ENCODE measurements at regions not wholly inside any gene's neighbourhood (a gene's known extent, or its start where the extent isn't known, plus 50 kb on each side); places are given as distances from the start of the nearest gene placed in this dataset.

DNA sequence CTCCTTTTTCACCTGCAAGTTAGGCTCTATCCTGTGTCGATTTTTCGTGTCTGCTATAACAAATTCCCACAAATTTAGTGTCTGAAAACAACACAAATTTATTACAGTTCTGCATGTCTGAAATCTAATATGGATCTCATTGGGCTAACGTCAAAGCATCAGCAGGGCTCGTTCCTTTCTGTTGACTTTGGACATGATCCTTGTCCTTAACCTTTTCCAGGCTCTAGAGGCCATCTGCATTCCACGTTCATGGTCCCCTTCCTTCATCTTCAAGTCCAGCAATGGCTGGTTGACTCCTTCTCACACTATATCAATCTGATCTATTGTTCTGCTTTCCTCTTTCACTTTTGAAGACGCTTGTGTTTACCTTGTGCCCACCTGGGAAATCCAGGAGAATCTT, 165.7 kb upstream of the RARB start:
- TF ChIP-seq CREB1 (CRISPR knock-in tag; IDR thresholded peaks at IDR 0.05; ENCODE audit: low read depth) = no peak
- TF ChIP-seq EZH2 (IDR thresholded peaks at IDR 0.05; ENCODE audit: low read depth, unreplicated experiment) = no peak
- TF ChIP-seq, protein P1, sequence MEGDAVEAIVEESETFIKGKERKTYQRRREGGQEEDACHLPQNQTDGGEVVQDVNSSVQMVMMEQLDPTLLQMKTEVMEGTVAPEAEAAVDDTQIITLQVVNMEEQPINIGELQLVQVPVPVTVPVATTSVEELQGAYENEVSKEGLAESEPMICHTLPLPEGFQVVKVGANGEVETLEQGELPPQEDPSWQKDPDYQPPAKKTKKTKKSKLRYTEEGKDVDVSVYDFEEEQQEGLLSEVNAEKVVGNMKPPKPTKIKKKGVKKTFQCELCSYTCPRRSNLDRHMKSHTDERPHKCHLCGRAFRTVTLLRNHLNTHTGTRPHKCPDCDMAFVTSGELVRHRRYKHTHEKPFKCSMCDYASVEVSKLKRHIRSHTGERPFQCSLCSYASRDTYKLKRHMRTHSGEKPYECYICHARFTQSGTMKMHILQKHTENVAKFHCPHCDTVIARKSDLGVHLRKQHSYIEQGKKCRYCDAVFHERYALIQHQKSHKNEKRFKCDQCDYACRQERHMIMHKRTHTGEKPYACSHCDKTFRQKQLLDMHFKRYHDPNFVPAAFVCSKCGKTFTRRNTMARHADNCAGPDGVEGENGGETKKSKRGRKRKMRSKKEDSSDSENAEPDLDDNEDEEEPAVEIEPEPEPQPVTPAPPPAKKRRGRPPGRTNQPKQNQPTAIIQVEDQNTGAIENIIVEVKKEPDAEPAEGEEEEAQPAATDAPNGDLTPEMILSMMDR (conservative IDR thresholded peaks at IDR 0.05; ENCODE audit: low read depth in 2 of 2) = no peak
- no peak for TF ChIP-seq POLR2AphosphoS5 (IDR thresholded peaks at IDR 0.05; ENCODE audit: low read depth)
- TF ChIP-seq, protein P2, sequence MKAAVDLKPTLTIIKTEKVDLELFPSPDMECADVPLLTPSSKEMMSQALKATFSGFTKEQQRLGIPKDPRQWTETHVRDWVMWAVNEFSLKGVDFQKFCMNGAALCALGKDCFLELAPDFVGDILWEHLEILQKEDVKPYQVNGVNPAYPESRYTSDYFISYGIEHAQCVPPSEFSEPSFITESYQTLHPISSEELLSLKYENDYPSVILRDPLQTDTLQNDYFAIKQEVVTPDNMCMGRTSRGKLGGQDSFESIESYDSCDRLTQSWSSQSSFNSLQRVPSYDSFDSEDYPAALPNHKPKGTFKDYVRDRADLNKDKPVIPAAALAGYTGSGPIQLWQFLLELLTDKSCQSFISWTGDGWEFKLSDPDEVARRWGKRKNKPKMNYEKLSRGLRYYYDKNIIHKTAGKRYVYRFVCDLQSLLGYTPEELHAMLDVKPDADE (IDR thresholded peaks at IDR 0.05) = no peak
- TF ChIP-seq JUNB (IDR thresholded peaks at IDR 0.05; ENCODE audit: unreplicated experiment) = no peak
- TF ChIP-seq, protein P3, sequence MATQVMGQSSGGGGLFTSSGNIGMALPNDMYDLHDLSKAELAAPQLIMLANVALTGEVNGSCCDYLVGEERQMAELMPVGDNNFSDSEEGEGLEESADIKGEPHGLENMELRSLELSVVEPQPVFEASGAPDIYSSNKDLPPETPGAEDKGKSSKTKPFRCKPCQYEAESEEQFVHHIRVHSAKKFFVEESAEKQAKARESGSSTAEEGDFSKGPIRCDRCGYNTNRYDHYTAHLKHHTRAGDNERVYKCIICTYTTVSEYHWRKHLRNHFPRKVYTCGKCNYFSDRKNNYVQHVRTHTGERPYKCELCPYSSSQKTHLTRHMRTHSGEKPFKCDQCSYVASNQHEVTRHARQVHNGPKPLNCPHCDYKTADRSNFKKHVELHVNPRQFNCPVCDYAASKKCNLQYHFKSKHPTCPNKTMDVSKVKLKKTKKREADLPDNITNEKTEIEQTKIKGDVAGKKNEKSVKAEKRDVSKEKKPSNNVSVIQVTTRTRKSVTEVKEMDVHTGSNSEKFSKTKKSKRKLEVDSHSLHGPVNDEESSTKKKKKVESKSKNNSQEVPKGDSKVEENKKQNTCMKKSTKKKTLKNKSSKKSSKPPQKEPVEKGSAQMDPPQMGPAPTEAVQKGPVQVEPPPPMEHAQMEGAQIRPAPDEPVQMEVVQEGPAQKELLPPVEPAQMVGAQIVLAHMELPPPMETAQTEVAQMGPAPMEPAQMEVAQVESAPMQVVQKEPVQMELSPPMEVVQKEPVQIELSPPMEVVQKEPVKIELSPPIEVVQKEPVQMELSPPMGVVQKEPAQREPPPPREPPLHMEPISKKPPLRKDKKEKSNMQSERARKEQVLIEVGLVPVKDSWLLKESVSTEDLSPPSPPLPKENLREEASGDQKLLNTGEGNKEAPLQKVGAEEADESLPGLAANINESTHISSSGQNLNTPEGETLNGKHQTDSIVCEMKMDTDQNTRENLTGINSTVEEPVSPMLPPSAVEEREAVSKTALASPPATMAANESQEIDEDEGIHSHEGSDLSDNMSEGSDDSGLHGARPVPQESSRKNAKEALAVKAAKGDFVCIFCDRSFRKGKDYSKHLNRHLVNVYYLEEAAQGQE (IDR thresholded peaks at IDR 0.05; ENCODE audit: unreplicated experiment) = no peak
